ENCODE measurements at regions not wholly inside any gene's neighbourhood (a gene's known extent, or its start where the extent isn't known, plus 50 kb on each side); places are given as distances from the start of the nearest gene placed in this dataset.

GRCh38 chr1:214208460-214208859, 72.5 kb upstream of the SMYD2 start:
- FAIRE-seq: no peak

GRCh38 chr1:214209260-214209808, 71.6 kb upstream of the SMYD2 start:
- no peak for FAIRE-seq

- no peak for FAIRE-seq
These were observed 67.8 kb upstream of the SMYD2 start for GRCh38 chr1:214213136-214213535.

GRCh38 chr1:214214851-214215250, 66.1 kb upstream of the SMYD2 start:
- FAIRE-seq: peak; percentile 69

GRCh38 chr1:214215583-214215982, 65.4 kb upstream of the SMYD2 start:
- FAIRE-seq: no peak

- FAIRE-seq: no peak
These were observed 64.9 kb upstream of the SMYD2 start for GRCh38 chr1:214216021-214216420.

GRCh38 chr1:214216779-214217178, 64.2 kb upstream of the SMYD2 start:
- no peak for FAIRE-seq

- FAIRE-seq: no peak
These were observed 61.1 kb upstream of the SMYD2 start for GRCh38 chr1:214219902-214220301.

- no peak for FAIRE-seq
These were observed 60.1 kb upstream of the SMYD2 start for GRCh38 chr1:214220891-214221290.

- FAIRE-seq: no peak
These were observed 56.2 kb upstream of the SMYD2 start for GRCh38 chr1:214224611-214225354.

- FAIRE-seq: no peak
These were observed 52.0 kb upstream of the SMYD2 start for GRCh38 chr1:214228976-214229375.

- no peak for FAIRE-seq
These were observed 51.2 kb upstream of the SMYD2 start for GRCh38 chr1:214229736-214230135.

Data from TTC549 (cell line).